ENCODE measurements at regions not wholly inside any gene's neighbourhood (a gene's known extent, or its start where the extent isn't known, plus 50 kb on each side); places are given as distances from the start of the nearest gene placed in this dataset.
"Not testable (repeated sequence)": the region's sequence is repeated elsewhere in the genome, so short reads cannot be mapped to it uniquely, and the experiment has no call there.

- DNase-seq = no peak
Observed at GRCh38 chr13:59374691-59375090, 789.0 kb downstream of the DIAPH3 start.

DNA sequence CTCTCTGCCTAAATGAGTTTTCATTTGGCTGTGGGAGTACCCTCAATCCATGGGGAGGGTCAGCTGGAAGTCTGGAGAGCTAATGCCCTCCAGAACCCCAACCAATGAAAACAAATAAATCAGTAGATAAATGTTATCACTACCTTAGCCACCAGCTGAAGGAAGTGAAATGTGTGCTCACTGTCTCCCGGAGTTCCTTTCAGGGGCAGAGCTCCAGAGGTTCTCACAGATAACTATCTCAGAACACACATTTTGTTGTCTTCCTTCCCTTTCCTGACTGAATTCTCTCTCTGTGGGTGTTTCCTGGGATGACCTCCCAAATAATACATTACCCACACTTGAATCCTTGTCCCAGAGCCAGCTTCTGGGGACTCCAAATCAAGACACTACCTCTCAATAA lies 779.6 kb downstream of the DIAPH3 start:
- DNase-seq = no peak

GRCh38 chr13:59391696-59392095 lies 772.0 kb downstream of the DIAPH3 start:
- DNase-seq = peak; percentile 64

- no peak for DNase-seq
Observed at GRCh38 chr13:59392328-59392727, 771.4 kb downstream of the DIAPH3 start.

- DNase-seq = no peak
Observed at GRCh38 chr13:59394496-59394895, 769.2 kb downstream of the DIAPH3 start.

- no peak for DNase-seq
Observed at GRCh38 chr13:59398127-59398526, 765.6 kb downstream of the DIAPH3 start.

DNA sequence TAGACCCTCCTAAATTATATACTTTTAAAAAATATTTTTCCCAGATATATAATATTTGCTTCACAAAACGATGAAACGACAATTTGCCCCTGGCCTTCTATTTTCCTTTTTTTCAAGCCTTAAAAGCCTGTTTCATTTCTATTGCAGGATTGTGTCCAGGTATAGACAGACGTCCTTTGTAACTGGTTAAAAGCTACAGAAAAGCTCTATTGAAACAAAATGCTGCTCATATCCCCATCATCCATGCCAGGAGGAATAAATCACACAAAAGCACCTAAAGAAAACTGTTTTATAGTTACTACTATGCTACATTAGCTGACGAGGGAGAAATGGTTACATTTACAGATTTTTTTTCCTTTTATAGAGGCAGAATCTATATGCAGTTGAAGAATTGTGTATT lies 765.1 kb downstream of the DIAPH3 start:
- no peak for DNase-seq

GRCh38 chr13:59399513-59399912 lies 764.2 kb downstream of the DIAPH3 start:
- DNase-seq = no peak

- DNase-seq = no peak
Observed at GRCh38 chr13:59404331-59404730, 759.4 kb downstream of the DIAPH3 start.

DNA sequence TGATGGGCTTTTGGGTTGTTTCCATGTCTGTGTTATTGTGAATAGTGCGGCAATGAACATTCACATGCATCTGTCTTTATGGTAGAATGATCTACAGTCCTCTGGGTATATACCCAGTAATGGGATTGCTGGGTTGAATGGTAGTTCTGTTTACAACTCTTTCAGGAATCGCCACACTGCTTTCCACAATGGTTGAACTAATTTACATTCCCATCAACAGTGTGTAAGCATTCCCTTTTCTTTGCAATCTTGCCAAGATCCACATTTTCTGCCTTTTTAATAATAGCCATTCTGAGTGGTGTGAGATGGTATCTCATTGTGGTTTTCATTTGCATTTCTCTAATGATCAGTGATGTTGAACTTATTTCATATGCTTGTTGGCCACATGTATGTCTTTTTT lies 756.5 kb downstream of the DIAPH3 start:
- not testable (repeated sequence) for DNase-seq

- no peak for DNase-seq
Observed at GRCh38 chr13:59408738-59409137, 755.0 kb downstream of the DIAPH3 start.

GRCh38 chr13:59409211-59409610 lies 754.5 kb downstream of the DIAPH3 start:
- peak; percentile 23 for DNase-seq

DNA sequence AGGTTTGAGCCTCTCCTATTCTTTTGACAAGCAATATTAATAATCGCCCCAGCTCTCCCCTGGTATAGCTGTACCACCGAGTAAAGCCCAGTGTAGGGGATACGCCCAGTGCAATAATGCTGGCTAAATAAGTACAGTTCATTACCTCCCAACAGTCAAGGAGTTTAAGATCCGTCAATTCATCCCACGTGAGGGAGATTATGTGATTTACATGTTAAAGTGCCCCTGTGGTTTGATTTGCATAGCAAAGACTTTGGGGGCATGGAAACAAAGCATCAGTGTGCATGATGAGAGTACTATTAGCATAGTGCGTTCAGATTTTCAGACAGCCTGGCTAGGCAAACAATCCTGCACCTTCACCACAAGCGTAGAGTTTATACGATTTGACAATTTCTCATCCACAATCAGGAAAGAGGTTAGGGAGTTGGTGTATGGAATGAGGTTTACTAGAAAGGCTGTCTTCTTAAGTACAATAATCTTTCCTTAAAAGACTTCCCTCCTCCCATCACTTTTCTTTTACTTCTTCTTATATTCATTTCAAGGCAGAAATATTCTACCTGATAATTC lies 754.0 kb downstream of the DIAPH3 start:
- DNase-seq = peak; percentile 23

GRCh38 chr13:59413126-59413525 lies 750.6 kb downstream of the DIAPH3 start:
- no peak for DNase-seq

GRCh38 chr13:59414006-59414405 lies 749.7 kb downstream of the DIAPH3 start:
- no peak for DNase-seq

DNA sequence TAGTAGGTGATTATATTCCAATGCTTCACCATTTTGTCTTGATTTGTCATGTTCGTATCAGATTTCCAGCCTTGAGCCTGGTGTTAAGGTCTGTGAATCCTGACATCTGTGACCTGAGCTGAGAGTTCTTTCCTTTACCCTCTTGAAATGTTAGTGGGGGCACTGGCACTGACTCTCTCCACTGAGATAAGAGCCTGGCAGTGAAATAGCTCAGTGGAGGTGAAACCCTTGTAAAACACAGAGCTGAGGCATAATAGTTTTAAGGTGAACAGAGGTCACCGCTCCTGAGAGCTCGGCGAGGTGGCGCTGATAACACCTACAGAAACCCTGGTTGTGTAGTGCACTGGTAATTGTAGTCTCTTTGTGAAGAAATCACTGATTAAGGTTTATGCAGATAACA lies 748.2 kb downstream of the DIAPH3 start:
- DNase-seq = no peak

DNA sequence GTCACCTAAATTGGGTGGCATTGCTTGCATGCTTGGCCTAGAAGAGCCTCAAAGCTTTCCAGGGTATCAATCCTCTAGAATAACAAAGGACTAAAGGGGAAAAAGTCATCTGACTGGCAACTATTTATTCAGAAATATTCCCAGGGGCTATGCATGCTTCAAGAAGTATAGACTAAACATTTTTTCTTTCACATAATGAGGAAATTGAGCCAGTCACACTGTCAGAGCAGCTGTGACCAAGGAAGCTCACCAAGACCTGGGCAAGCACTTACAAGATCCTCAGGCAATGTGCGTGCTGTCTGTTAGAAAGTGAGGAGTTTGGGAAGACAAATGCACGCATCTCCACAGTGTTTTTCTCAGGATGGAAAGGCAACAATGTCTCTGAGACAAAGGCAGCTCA lies 747.2 kb downstream of the DIAPH3 start:
- no peak for DNase-seq

GRCh38 chr13:59422646-59423045 lies 741.1 kb downstream of the DIAPH3 start:
- DNase-seq = no peak

DNA sequence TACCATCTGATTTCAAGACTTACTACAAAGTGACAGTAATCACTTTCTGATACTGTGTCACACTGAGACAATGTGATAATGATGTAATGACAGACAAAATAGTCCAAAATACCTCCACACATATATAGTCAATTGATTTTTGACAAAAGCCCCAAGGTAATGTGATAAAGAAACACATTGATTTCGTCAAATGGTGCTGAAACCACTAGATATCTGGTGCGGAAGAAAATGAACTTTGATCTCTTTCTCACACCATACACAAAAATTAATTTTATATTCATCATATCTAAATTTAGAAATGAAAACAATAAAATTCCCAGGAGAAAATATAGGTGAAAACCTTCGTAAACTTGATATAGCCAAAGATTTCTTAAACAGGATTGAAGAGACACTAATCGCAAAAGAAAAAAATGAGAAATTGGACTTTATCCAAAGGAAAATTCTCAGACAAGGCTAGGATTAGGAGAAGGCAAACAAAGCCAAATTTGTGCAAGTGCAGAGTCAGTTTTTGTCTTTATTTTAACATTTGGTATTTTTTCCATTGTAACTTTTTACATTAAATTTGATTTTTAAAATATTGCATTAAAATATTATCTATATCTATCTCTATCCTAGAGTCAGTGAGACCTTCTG lies 739.9 kb downstream of the DIAPH3 start:
- DNase-seq = no peak

GRCh38 chr13:59424661-59425060 lies 739.1 kb downstream of the DIAPH3 start:
- DNase-seq = no peak

GRCh38 chr13:59425211-59425741 lies 738.5 kb downstream of the DIAPH3 start:
- no peak for DNase-seq

GRCh38 chr13:59435024-59435423 lies 728.7 kb downstream of the DIAPH3 start:
- no peak for DNase-seq

GRCh38 chr13:59437544-59438301 lies 726.0 kb downstream of the DIAPH3 start:
- no peak for DNase-seq

DNA sequence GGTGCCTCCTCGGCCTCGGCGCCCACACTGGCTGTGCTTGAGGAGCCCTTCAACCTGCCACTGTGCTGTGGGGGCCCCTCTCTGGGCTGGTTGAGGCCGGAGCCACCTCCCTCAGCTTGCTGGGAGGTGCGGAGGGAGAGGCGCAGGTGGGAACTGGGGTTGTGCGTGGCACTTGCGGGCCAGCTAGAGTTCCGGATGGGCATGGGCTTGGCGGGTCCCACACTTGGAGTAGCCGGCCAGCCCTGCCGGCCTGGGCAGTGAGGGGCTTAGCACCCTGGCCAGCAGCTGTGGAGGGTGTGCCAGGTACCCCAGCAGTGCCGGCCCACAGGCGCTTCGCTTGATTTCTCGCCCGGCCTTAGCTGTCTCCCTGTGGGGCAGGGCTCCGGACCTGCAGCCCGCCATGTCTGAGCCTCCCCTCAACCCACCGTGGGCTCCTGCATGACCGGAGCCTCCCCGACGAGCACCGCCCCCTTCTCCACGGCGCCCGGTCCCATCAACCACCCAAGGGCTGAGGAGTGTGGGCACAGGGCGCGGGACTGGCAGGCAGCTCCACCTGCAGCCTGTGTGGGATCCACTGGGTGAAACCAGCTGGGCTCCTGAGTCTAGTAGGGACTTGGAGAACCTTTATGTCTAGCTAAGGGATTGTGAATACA lies 723.8 kb downstream of the DIAPH3 start:
- DNase-seq = no peak
